Uterus (tissue), 2 donors: ENCODE measurements at regions not wholly inside any gene's neighbourhood (a gene's known extent, or its start where the extent isn't known, plus 50 kb on each side); places are given as distances from the start of the nearest gene placed in this dataset.

Experiments used
- POLR2A ChIP-seq, 2 donors: fragments of 450-650 bp; IDR thresholded peaks; one replicate each; pipeline ENCODE4 v1.6.1; 2016; ENCODE audit warnings: antibody characterized with exemption in 2 of 2, mild to moderate bottlenecking in 1 of 2, moderate library complexity in 1 of 2
- TF ChIP-seq, protein P1 (sequence below), 4 experiments: fragments of 200-600 bp in 2 of 4; fragments of 450-650 bp in 2 of 4; sonication (generic) in 2 of 4; IDR thresholded peaks; one replicate each; pipeline ENCODE4 v1.5.1; 2016 to 2019; ENCODE audit warnings: antibody characterized with exemption in 4 of 4, mild to moderate bottlenecking in 2 of 4, moderate library complexity in 1 of 4

DNA sequence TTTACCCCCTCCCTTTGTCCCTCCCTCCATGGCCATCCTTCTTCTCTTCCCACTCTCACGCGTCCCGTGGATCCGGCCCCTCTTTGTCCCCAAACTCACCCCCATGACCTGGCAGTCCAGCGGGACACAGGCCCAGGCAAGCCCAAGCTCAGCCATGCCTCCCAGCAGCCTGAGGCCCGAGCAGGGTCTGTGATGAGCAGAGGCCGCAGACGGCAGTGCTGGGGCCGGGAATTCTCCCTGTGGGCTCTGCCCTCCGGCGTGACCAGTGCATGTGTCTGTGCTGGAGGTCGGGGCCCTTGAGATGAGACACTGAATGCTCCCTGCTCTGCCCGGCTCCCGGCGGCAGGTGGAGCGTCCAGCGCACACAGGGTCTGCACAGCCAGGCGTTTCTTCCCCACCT is 237.9 kb downstream of the BRD1 start:
- TF ChIP-seq, protein P1, sequence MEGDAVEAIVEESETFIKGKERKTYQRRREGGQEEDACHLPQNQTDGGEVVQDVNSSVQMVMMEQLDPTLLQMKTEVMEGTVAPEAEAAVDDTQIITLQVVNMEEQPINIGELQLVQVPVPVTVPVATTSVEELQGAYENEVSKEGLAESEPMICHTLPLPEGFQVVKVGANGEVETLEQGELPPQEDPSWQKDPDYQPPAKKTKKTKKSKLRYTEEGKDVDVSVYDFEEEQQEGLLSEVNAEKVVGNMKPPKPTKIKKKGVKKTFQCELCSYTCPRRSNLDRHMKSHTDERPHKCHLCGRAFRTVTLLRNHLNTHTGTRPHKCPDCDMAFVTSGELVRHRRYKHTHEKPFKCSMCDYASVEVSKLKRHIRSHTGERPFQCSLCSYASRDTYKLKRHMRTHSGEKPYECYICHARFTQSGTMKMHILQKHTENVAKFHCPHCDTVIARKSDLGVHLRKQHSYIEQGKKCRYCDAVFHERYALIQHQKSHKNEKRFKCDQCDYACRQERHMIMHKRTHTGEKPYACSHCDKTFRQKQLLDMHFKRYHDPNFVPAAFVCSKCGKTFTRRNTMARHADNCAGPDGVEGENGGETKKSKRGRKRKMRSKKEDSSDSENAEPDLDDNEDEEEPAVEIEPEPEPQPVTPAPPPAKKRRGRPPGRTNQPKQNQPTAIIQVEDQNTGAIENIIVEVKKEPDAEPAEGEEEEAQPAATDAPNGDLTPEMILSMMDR (IDR thresholded peaks at IDR 0.05): no peak
- TF ChIP-seq POLR2A (IDR thresholded peaks at IDR 0.05): no peak
